ENCODE measurements at regions not wholly inside any gene's neighbourhood (a gene's known extent, or its start where the extent isn't known, plus 50 kb on each side); places are given as distances from the start of the nearest gene placed in this dataset.

GRCh38 chr2:118536306-118536705 lies 311.1 kb downstream of the EN1 start:
- TF ChIP-seq CTCF (IDR thresholded peaks at IDR 0.05) (no peak), POLR2A (IDR thresholded peaks at IDR 0.05; ENCODE audit: low read depth) (no peak), POLR2AphosphoS5 (IDR thresholded peaks at IDR 0.05) (no peak)

All from esophagus muscularis mucosa (tissue), 3 donors.